ENCODE measurements at regions not wholly inside any gene's neighbourhood (a gene's known extent, or its start where the extent isn't known, plus 50 kb on each side); places are given as distances from the start of the nearest gene placed in this dataset.

DNA sequence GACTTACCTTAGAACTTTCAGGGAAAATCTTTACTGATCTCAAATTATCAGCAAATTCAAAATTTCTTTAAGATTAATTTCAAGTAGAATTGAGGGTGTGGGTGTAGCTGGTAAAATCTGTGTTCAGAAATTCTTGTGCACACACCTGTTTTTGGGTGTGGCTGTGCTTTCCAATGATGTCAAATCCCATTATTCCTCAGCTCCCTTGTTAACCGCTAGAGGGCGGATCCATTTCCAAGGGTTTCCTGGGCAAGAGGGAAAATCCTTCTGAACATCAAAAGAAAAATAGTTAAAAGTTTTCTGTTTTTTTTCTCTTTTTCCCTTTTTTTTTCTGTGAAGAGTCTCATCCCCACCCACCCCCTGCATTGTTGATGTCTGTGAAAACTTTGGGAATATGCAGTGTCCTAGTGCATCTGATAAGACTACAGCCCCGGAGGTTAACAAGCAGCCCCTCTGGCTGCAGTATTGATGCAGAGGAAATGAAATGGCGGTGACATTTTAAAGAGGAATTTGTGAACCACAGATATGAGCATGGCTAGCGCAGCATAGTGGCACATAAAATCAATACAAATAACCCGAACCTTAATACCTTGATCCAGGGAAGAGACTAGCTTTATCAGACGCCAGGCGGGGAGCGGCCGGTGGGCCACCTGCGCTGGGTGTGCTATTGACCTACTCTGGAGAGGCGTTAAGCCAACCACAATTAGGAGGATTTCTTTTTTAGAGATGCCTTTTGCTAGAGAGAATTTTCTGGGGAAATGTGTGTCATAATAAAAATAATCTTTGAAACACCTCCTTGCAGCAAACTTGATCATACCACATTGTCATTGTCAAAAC, 130.9 kb downstream of the FOXA2 start (continued):
- TF ChIP-seq SNAI1 (CRISPR knock-in tag; IDR thresholded peaks at IDR 0.05; ENCODE audit: borderline replicate concordance) (0 out of 2 replicates have a peak, but pooled peaks have one; percentile 62), ZNF235 (CRISPR knock-in tag; IDR thresholded peaks at IDR 0.05; ENCODE audit: borderline replicate concordance) (no peak), MXI1 (IDR thresholded peaks at IDR 0.05; ENCODE audit: borderline replicate concordance, low read depth, low read length) (no peak), CENPT (CRISPR knock-in tag; IDR thresholded peaks at IDR 0.05; ENCODE audit: low read depth) (no peak), U2AF2 (IDR thresholded peaks at IDR 0.05; ENCODE audit: low read depth, low read length) (no peak), SOX13 (IDR thresholded peaks at IDR 0.05) (no peak), SOX13 (CRISPR knock-in tag; conservative IDR thresholded peaks at IDR 0.05 in 1 of 2, IDR thresholded peaks at IDR 0.05 in 1 of 2) (peak in 1 of 2 experiments; percentile 66; a peak in 2 of 4 replicates), ZMYM4 (CRISPR knock-in tag; IDR thresholded peaks at IDR 0.05) (0 out of 2 replicates have a peak, but pooled peaks have one; percentile 23), ZNF274 (CRISPR knock-in tag; IDR thresholded peaks at IDR 0.05) (no peak), HCFC1 (IDR thresholded peaks at IDR 0.05; ENCODE audit: low read depth, low read length) (no peak), ZNF432 (CRISPR knock-in tag; IDR thresholded peaks at IDR 0.05; ENCODE audit: borderline replicate concordance) (no peak), ZNF343 (CRISPR knock-in tag; IDR thresholded peaks at IDR 0.05) (no peak), TCF12 (IDR thresholded peaks at IDR 0.05) (no peak), TCF12 (CRISPR knock-in tag; IDR thresholded peaks at IDR 0.05) (no peak), ZBTB42 (CRISPR knock-in tag; IDR thresholded peaks at IDR 0.05) (no peak), ZFYVE20 (CRISPR knock-in tag; IDR thresholded peaks at IDR 0.05; ENCODE audit: borderline replicate concordance, low read depth) (no peak), NCOA5 (CRISPR knock-in tag; IDR thresholded peaks at IDR 0.05) (no peak), IRX3 (CRISPR knock-in tag; IDR thresholded peaks at IDR 0.05; ENCODE audit: borderline replicate concordance, low read depth) (no peak), MED8 (CRISPR knock-in tag; IDR thresholded peaks at IDR 0.05; ENCODE audit: insufficient replicate concordance) (no peak), ZNF282 (IDR thresholded peaks at IDR 0.05; ENCODE audit: partially characterized antibody) (no peak), ZNF331 (CRISPR knock-in tag; IDR thresholded peaks at IDR 0.05) (peak; percentile 61; the same call in 1 of the 2 replicates), KLF6 (CRISPR knock-in tag; IDR thresholded peaks at IDR 0.05) (no peak), ZKSCAN8 (CRISPR knock-in tag; IDR thresholded peaks at IDR 0.05; ENCODE audit: borderline replicate concordance) (0 out of 2 replicates have a peak, but pooled peaks have one; percentile 49)
- TF ChIP-seq, protein P1, sequence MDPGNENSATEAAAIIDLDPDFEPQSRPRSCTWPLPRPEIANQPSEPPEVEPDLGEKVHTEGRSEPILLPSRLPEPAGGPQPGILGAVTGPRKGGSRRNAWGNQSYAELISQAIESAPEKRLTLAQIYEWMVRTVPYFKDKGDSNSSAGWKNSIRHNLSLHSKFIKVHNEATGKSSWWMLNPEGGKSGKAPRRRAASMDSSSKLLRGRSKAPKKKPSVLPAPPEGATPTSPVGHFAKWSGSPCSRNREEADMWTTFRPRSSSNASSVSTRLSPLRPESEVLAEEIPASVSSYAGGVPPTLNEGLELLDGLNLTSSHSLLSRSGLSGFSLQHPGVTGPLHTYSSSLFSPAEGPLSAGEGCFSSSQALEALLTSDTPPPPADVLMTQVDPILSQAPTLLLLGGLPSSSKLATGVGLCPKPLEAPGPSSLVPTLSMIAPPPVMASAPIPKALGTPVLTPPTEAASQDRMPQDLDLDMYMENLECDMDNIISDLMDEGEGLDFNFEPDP (CRISPR knock-in tag; conservative IDR thresholded peaks at IDR 0.05): no peak
- TF ChIP-seq, protein P2, sequence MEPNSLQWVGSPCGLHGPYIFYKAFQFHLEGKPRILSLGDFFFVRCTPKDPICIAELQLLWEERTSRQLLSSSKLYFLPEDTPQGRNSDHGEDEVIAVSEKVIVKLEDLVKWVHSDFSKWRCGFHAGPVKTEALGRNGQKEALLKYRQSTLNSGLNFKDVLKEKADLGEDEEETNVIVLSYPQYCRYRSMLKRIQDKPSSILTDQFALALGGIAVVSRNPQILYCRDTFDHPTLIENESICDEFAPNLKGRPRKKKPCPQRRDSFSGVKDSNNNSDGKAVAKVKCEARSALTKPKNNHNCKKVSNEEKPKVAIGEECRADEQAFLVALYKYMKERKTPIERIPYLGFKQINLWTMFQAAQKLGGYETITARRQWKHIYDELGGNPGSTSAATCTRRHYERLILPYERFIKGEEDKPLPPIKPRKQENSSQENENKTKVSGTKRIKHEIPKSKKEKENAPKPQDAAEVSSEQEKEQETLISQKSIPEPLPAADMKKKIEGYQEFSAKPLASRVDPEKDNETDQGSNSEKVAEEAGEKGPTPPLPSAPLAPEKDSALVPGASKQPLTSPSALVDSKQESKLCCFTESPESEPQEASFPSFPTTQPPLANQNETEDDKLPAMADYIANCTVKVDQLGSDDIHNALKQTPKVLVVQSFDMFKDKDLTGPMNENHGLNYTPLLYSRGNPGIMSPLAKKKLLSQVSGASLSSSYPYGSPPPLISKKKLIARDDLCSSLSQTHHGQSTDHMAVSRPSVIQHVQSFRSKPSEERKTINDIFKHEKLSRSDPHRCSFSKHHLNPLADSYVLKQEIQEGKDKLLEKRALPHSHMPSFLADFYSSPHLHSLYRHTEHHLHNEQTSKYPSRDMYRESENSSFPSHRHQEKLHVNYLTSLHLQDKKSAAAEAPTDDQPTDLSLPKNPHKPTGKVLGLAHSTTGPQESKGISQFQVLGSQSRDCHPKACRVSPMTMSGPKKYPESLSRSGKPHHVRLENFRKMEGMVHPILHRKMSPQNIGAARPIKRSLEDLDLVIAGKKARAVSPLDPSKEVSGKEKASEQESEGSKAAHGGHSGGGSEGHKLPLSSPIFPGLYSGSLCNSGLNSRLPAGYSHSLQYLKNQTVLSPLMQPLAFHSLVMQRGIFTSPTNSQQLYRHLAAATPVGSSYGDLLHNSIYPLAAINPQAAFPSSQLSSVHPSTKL (CRISPR knock-in tag; IDR thresholded peaks at IDR 0.05): peak; percentile 33; the same call in 1 of the 2 replicates
- TF ChIP-seq, protein P3, sequence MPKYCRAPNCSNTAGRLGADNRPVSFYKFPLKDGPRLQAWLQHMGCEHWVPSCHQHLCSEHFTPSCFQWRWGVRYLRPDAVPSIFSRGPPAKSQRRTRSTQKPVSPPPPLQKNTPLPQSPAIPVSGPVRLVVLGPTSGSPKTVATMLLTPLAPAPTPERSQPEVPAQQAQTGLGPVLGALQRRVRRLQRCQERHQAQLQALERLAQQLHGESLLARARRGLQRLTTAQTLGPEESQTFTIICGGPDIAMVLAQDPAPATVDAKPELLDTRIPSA (CRISPR knock-in tag; IDR thresholded peaks at IDR 0.05; ENCODE audit: borderline replicate concordance): no peak

Measured in HepG2 (cell line).